Right lobe of liver (tissue), 4 donors: ENCODE measurements at regions not wholly inside any gene's neighbourhood (a gene's known extent, or its start where the extent isn't known, plus 50 kb on each side); places are given as distances from the start of the nearest gene placed in this dataset.

Experiments used
- CTCF ChIP-seq, 4 donors: fragments of 200-600 bp in 3 of 4; fragments of 450-650 bp in 1 of 4; IDR thresholded peaks; one replicate each; pipeline versions ENCODE4 v1.5.1 to v1.8.0; 2016 to 2022; ENCODE audit warnings: antibody characterized with exemption in 4 of 4, mild to moderate bottlenecking in 2 of 4
- POLR2A ChIP-seq: fragments of 450-650 bp; IDR thresholded peaks from one replicate; pipeline ENCODE4 v1.6.1; 2017; ENCODE audit warnings: antibody characterized with exemption, mild to moderate bottlenecking
- donor health status: DM: no; HTN: no; CAD: no.
- donor health status: DM: no; HTN: no; CAD: no.
- donor health status: DM: no; HTN: yes; CAD: no.

- TF ChIP-seq POLR2A, result no peak
- no peak for TF ChIP-seq CTCF (IDR thresholded peaks at IDR 0.05)
Measured at GRCh38 chrX:94775640-94776039, 1101.6 kb downstream of the FAM133A start.
